ENCODE measurements at regions not wholly inside any gene's neighbourhood (a gene's known extent, or its start where the extent isn't known, plus 50 kb on each side); places are given as distances from the start of the nearest gene placed in this dataset.
"Not testable (repeated sequence)": the region's sequence is repeated elsewhere in the genome, so short reads cannot be mapped to it uniquely, and the experiment has no call there.

- FAIRE-seq, result no peak
Observed at GRCh38 chr3:5846261-5846660, 658.8 kb downstream of the EDEM1 start.

- no peak for FAIRE-seq
Observed at GRCh38 chr3:5861151-5861550, 673.6 kb downstream of the EDEM1 start.

GRCh38 chr3:5874931-5875341 is 687.4 kb downstream of the EDEM1 start:
- FAIRE-seq, result no peak

DNA sequence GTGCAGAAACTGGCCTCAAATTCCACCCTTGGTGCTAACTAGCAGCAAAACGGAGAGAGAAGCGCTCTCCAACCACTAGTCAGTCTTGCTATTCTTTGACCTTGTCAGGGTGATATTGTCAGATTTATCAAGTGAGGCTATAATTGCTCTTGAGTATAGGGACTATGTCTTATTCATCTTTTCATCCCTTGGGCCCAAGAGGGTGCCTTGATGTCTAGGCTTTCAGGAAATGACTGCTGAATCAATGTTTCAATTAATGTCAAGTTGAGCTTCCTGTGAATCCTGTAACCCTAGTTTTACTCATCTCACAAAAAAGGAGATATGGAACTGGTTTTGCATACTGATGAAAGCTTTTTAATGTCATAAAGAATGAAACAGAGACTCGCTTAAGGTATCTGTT is 701.3 kb downstream of the EDEM1 start:
- FAIRE-seq, result no peak

DNA sequence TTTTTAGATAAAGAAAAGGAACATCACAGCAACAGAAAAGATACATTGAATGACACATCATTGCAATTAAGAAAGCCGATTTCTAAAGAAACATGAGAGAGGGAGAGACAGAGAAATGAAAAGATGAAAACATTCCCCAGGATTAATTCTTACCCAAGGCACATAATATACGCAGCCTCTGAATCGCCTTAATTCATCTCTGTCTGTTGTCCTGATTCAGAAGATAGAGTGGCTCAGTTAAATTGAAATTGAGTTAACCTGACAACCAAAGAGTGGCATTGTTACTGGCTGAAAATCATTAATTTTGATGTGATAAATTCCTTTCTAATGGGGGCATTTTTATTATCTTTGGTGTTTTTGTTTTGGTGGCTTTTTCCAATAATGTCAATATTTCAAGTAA is 701.9 kb downstream of the EDEM1 start:
- FAIRE-seq, result no peak

DNA sequence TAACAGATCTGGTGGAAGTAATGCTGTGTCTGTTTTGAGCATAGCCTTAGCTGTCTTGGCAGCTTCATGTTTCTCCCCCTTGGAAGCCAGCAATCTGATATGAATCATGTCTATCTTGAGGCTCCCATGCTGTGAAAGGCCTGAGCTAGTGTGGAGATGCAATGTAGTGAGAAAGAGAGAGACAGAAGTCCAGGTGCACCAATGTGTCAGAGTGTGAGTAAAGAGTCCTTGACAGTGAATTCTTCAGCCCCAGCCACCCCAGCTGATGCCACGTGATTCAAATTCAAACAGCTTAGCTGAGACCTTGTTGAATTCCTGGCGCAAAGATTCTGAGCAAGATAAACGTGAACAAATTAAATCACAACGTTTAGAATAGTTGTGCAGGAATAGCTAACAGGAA is 704.2 kb downstream of the EDEM1 start:
- no peak for FAIRE-seq

DNA sequence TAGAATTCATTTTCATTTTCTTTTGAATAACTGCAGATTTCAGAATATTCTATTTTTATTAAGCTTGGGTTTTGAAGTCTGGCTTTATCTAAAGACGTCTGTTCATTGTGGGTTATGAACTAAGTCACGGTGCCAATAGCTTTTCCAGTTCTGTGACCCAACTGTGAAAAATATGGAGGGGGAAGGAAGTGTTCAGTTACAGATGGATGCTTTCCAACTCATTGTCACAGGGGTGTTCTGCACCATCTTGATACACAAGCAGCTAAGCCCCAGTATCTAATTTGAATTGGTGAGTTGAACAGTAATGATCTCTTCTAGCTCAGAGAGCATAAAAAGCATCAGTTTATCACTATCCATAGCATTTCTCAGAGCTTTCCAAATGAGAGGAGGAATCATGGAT is 710.6 kb downstream of the EDEM1 start:
- no peak for FAIRE-seq

GRCh38 chr3:5899014-5899761 is 711.7 kb downstream of the EDEM1 start:
- FAIRE-seq, result no peak

- FAIRE-seq, result no peak
Observed at GRCh38 chr3:5917932-5918331, 730.4 kb downstream of the EDEM1 start.

GRCh38 chr3:5918626-5919025 is 731.1 kb downstream of the EDEM1 start:
- FAIRE-seq, result no peak

- FAIRE-seq, result no peak
Observed at GRCh38 chr3:5929027-5929426, 741.5 kb downstream of the EDEM1 start.

GRCh38 chr3:5944061-5944460 is 756.6 kb downstream of the EDEM1 start:
- FAIRE-seq, result not testable (repeated sequence)

DNA sequence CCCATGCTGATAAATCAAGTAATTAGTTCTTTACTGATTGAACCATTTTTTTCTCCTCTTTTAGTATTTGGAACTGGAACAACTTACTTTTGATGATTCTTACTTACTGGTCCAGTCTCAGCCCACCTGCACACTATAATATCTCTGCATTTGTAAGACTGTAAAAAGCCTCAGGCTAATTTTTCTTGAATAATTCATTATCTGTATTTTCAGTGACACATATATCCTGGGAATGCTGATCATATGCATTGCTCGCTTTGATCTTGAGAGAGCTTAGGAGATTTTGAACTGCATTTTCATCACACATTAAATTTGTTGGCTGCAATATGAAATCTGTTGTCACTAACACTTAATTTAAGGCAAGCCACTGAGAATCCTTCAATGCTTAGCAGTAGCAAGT is 760.6 kb downstream of the EDEM1 start:
- no peak for FAIRE-seq

- FAIRE-seq, result no peak
Observed at GRCh38 chr3:5951026-5951425, 763.5 kb downstream of the EDEM1 start.

DNA sequence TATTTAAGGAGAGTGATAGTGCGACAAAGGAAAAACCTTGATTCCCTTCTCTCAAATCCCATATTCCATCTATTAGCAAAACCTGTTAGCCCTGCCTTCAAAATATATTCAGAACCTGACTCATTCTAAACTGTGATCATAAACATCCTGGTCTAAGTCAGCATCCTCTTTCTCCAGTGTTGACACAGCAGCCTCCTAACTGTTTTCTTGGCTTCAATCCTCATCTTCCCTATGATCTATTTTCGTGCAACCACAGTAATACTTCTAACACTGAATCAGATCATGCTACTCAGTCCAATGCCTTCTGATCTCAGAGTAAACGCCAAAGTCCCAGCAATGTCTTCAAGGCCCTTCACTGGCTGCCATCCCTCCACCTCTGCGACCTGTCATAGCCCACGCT is 785.1 kb downstream of the EDEM1 start:
- FAIRE-seq, result no peak

DNA sequence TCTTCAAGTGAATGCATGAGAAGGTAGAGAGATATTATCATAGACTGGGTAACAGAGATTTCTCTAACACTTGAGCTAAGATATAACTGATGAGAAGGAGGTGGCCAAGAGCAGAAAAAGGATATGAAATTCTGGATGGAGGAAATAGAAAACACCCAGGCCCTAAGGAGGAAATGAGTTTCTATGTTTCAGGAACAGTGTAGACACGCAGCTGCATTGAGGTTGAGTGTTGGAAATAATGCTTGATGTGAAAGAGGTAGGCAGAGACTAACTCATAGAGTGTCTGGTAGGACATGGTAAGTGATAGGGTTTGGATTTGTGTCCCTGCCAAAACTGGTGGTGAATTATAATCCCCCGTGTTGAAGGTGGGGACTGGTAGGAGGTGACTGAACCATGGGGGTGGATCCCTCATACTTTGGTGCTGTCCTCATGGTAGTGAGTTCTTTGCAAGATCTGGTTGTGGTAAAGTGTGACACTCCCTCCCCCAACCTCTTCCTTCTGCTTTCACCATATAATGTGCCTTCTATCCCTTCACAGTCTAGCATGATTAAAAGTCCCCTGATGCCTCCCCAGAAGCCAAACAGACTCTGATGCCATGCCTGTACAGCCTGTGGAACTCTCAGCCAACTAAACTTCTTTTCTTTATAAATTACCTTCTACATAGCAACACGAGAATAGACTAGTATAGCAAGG is 787.3 kb downstream of the EDEM1 start:
- FAIRE-seq, result no peak

GRCh38 chr3:5977331-5977730 is 789.8 kb downstream of the EDEM1 start:
- no peak for FAIRE-seq

GRCh38 chr3:5980475-5980874 is 793.0 kb downstream of the EDEM1 start:
- FAIRE-seq, result no peak

DNA sequence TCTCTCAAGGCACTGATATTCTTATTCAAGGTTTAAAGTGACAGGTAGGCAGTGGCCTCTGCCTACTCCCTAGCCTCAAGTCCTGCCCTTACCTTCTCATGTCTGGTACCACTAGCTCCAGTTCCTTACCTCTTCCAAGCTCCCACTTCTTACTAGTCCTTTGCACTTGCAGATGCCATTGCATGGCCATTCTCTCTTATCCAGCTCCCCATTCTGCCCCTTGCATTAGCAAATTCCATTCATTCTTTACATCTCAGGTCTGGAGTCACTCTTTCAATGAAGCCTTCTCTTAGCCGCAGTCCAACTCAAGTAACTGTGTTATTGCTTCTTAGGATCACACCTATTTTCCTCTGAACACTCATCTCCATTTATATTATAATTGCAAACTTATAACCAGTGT is 807.1 kb downstream of the EDEM1 start:
- FAIRE-seq, result no peak

GRCh38 chr3:6018456-6018855 is 830.9 kb downstream of the EDEM1 start:
- FAIRE-seq, result no peak

DNA sequence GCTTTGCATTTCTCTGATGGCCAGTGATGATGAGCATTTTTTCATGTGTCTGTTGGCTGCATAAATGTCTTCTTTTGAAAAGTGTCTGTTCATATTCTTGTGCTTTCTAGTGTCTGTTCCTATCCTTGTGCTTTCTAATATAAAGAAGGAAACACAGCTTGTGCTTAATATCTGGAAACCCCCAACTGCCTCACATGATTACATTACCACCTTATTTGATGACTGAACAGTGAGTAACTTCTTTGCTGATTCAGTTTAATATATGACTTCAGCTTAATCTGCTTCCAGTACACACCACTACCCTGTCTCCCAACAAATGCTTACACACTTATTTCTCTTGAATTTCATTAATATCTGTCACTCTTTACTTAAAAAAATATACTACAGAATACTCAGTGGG is 835.1 kb downstream of the EDEM1 start:
- FAIRE-seq, result no peak

DNA sequence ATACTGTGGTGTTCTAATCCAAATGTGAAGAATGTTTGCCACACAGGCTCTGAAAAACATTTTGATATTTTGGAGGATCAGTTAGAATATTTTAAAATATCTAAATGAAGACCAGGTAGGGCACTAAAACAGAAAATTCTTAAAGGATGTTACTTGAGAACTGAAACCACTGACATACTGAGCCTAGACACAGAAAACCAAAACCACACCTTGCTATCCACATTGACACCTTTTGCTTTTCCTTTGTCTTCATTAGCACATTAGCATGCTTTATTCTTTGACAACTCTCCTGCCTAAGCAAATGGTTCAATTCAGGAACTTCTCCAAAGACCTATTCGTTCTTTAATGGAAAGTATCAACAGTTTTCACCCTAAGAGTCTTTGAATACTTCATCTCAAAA is 835.9 kb upstream of the GRM7 start:
- FAIRE-seq, result no peak

GRCh38 chr3:6030648-6031047 is 830.3 kb upstream of the GRM7 start:
- not testable (repeated sequence) for FAIRE-seq

DNA sequence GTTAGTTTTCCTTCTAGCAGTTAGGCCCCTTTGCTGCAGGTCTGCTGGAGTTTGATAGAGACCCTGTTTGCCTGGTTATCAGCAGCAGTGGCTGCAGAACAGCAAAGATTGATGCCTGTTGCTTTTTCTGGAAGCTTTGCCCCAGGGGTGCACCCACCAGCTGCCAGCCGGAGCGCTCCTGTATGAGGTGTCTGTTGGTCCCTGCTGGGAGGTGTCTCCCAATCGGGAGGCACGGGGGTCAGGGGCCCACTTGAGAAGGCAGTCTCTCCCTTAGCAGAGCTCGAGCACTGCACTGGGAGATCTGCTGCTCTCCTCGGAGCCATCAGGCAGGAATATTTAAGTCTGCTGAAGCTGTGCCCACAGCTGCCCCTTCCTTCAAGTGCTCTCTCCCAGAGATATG is 825.3 kb upstream of the GRM7 start:
- no peak for FAIRE-seq

DNA sequence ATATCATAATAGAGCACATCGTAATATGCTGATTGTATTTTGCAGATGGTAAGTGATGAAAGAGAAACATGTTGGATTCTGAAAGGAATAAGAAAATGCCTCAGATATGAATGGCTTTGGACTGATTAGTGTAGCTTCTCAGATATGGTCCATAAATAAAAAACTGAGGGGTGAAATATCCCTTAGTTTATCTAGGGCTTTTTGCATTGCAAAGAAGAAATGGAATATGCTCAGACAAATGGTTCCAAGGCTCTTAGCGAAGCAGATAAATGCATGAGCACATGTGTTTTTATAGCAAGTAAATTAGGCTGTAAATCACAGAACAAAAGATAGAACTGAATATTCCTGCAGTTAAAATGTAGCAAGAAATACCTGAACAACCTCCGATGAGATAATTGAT is 820.9 kb upstream of the GRM7 start:
- no peak for FAIRE-seq

All from colon (tissue), 2 donors.